ENCODE measurements at regions not wholly inside any gene's neighbourhood (a gene's known extent, or its start where the extent isn't known, plus 50 kb on each side); places are given as distances from the start of the nearest gene placed in this dataset.

- TF ChIP-seq CTCF (IDR thresholded peaks at IDR 0.05; ENCODE audit: low read depth, low read length) (no peak), EZH2phosphoT487 (IDR thresholded peaks at IDR 0.05; ENCODE audit: low read depth) (no peak)
These were observed 89.7 kb upstream of the YWHAQ start for GRCh38 chr2:9720352-9721093.
